GM12873 (cell line): ENCODE measurements at regions not wholly inside any gene's neighbourhood (a gene's known extent, or its start where the extent isn't known, plus 50 kb on each side); places are given as distances from the start of the nearest gene placed in this dataset.

Source experiments
- CTCF ChIP-seq: IDR thresholded peaks from 2 replicates; pipeline ENCODE4 v1.5.1; 2012; ENCODE audit warnings: low read depth, mild to moderate bottlenecking, moderate library complexity, low read length, control low read depth; ENCODE audit not compliant: insufficient read depth; ENCODE audit errors: missing control alignments

GRCh38 chr5:96537386-96537785, 104.3 kb upstream of the PCSK1 start:
- no peak for TF ChIP-seq CTCF

- TF ChIP-seq CTCF: no peak
Measured at GRCh38 chr5:96538808-96539250, 105.8 kb upstream of the PCSK1 start.

GRCh38 chr5:96546120-96546519, 113.1 kb upstream of the PCSK1 start:
- TF ChIP-seq CTCF: no peak

- TF ChIP-seq CTCF: no peak
Measured at GRCh38 chr5:96547486-96547885, 114.4 kb upstream of the PCSK1 start.

- TF ChIP-seq CTCF: no peak
Measured at GRCh38 chr5:96548905-96549304, 113.3 kb upstream of the CAST start.

- TF ChIP-seq CTCF: no peak
Measured at GRCh38 chr5:96562614-96563013, 99.6 kb upstream of the CAST start.

GRCh38 chr5:96563816-96564215, 98.4 kb upstream of the CAST start:
- TF ChIP-seq CTCF: no peak
